ENCODE measurements at regions not wholly inside any gene's neighbourhood (a gene's known extent, or its start where the extent isn't known, plus 50 kb on each side); places are given as distances from the start of the nearest gene placed in this dataset.

DNA sequence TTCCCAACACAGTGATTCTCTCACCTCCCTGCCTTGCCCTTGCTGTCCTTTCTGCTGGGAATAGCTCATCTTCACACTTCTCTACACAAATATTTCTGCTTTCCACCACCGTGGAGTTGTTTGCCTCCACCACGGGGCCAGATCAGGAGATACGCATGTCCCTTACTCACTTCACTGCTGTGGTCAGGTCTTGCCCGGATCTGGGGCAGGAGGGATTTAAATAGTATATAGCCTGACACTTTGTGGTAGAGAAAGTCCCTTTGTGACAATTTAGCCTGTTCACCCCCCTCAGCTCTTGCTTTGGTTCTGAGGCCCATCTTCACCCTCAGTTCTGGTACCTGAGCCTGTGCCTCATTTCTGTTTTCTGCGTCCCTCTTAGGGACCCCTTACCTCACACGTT, 92.6 kb upstream of the PREP start:
- no peak for DNase-seq (ENCODE audit: low read depth in 2 of 2)

- DNase-seq (ENCODE audit: low read depth in 2 of 2) = no peak
Observed at GRCh38 chr6:105494688-105495087, 91.8 kb upstream of the PREP start.

- DNase-seq (ENCODE audit: low read depth in 2 of 2) = no peak
Observed at GRCh38 chr6:105493736-105494135, 90.9 kb upstream of the PREP start.

GRCh38 chr6:105492706-105493673, 90.1 kb upstream of the PREP start:
- DNase-seq (ENCODE audit: low read depth in 2 of 2) = no peak

GRCh38 chr6:105489216-105489530, 86.3 kb upstream of the PREP start:
- no peak for DNase-seq (ENCODE audit: low read depth in 2 of 2)

DNA sequence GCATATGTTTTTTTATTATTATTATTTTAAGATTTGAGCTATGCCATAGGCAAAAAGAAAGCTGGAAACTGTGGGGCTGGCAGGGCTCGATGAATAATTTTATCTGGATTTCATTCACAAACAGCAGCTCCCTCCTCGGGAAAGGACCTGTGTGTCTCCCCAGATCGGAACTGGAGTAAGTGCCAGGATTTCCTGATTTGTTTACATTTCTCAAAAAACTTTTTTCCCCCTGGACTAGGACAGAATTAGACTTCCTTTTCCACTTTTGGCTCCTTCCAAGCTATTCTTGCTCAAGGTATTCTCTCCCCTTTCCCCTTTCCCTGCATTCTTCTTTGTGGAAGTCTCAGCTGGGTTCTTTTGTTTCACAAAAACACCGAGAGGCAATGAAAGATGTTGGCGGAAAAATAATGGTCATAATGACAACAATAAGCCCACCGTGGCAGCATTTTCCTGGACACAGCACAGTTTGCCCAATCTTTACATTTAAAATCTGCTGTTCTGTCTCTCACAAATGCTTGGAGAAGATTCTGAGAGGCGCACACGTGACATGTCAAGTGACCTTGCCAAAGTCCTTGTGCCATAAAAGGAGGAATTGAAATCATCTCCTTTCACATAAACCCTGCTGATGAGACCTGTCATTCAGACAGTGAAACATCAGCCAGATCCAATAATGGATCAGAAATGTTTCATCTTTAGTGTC, 85.8 kb upstream of the PREP start:
- DNase-seq (ENCODE audit: low read depth in 2 of 2) = no peak

DNA sequence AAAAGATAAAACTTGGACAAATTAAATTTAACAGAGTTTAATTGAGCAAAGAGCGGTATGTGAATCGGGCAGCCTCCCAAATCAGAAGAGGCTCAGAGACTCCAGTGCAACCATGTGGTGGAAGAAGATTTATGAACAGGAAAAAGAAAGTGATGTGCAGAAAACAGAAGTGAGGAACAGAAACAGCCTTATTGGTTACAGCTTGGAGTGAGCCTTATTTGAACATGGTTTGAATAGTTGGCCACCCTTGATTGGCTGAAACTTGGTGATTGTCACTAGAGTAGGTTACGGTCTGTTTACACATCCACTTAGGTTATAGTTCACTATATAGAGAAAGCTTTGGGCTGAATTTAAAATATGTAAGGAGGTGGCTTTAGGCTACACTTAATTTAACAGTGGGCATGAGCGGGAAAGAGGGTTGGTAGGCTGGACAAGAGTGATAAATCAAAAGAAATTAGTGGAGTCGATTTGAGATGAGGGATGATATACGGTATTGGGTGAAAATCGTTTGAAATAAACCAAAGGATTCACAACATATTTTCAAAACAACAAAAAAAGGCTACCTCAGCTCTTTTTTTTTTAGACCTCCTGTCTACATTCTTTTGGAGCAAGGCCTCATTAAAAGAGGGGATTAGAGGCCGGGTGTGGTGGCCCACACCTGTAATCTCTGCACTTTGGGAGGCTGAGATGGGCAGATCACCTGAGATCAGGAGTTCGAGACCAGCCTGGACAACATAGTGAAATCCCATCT, 84.3 kb upstream of the PREP start:
- DNase-seq (ENCODE audit: low read depth in 2 of 2) = no peak

DNA sequence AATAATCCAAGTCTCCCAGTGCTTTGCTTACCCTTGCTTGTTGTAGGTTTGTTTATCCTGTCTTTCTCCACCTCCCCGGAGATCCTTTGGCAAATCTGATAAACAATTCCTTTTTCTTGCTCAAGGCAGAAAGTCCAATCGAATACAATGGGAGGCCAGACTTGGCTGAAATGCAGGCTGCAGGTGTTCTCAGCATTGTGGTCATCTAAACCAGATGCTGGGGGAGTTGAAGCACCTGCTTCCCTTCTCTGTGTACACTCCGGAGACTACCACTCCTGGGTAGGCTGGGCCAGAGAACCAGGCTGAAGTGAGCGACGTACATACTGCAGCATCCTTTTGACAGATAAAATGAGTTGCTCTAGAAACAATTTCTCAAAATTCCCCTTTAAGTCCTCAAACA, 82.6 kb upstream of the PREP start:
- no peak for DNase-seq (ENCODE audit: low read depth in 2 of 2)

GRCh38 chr6:105484238-105485161, 81.6 kb upstream of the PREP start:
- DNase-seq (ENCODE audit: low read depth in 2 of 2) = peak in 1 of 2 experiments; percentile 51

DNA sequence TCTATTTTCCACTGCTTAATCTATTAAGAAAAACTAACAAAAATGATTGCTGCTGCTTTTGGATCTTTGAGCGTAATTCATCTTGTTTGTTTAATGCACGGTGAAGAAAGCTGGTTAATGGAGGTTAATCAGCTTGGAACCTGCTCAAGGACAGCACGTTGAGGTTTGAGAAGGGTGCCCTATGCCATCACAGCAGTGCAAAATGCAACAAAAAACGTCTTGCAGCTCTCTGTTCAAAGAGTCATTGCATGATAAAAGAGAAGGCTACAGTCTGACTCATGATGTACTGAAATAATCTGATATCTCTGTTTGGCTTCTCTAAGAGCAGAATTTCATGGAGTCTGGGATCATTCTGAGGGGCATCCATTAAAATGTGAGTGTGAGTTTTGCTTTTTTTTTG, 80.6 kb upstream of the PREP start:
- no peak for DNase-seq (ENCODE audit: low read depth in 2 of 2)

DNA sequence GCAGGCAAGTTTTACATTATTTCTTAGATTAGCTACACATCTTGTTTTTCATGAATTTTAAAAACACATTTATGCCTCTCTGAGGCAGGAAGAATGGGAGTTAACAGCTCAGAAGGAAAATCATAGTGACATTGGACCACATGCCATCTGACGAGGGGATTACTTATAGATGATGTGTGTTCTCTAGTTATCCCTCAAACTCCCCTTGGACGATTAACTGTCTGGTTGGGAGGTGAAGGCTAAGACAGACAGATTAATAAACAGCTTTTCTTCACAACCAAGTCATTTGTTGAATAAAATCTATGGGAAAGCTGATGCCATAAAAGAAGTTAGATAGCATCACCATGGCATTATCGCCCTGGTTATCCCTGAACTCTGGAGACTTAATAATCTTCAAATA, 80.0 kb upstream of the PREP start:
- no peak for DNase-seq (ENCODE audit: low read depth in 2 of 2)

- peak; percentile 78 to 79 for DNase-seq (ENCODE audit: low read depth in 2 of 2)
Observed at GRCh38 chr6:105482227-105482844, 79.5 kb upstream of the PREP start.

- no peak for DNase-seq (ENCODE audit: low read depth in 2 of 2)
Observed at GRCh38 chr6:105476978-105477377, 74.1 kb upstream of the PREP start.

DNA sequence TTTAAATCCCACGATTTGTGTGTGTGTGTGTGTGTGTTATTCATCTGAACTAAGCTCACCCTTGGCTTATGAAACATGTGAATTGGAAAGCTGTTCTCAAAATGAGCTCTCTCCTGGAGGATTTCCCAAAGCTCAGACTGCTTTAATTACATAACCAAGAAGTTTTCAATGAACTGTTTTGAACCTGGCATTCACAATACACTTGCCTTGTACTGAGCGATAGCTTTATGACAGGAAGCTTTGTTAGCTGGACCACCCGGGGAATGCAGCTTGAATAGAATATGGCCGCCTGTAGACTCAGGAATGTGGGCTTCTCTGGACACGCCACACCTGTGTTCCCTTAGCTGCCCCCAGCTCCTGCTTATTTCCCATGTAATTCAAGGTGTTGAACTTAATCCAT, 71.4 kb upstream of the PREP start:
- DNase-seq (ENCODE audit: low read depth in 2 of 2) = no peak

DNA sequence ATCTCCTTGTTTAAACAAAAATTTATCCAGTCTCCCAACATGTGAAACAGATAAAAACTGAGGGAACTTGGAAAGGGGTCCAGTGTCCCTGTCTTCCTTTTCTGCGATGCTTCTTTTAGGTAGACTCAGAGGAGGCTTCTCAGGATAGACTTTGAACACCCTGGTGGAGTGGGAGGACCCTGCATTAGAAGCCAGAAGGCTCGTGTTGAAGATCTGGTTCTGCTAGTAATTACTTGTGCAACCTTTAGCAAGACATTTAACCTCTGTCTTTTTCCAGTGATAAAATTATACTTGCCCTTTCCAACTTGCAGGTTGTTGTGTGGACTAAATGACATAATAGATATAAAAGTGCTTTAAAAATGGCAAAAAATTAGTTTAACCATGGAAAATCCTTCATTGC, 67.1 kb upstream of the PREP start:
- DNase-seq (ENCODE audit: low read depth in 2 of 2) = no peak

DNA sequence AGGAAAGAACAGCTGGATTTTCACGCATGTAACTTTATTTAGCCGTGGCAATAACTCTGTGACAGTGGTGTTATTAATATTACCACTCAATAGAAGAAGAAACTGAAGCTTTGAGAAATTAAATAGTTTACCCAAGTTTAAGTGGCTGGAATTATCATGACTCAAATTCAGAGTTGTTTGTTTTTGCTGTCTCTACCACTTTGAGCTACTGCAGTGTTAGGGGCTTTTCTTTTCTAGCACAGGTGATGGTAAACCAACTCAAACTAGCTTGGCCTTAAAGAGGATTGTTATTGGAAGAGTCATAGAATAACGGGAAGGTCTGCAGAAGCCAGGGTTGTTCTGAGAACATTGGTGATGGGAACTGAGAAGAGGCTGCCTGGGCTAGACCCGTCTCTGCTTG, 66.0 kb upstream of the PREP start:
- no peak for DNase-seq (ENCODE audit: low read depth in 2 of 2)

- no peak for DNase-seq (ENCODE audit: low read depth in 2 of 2)
Observed at GRCh38 chr6:105460860-105461259, 58.0 kb upstream of the PREP start.

GRCh38 chr6:105459864-105460263, 57.0 kb upstream of the PREP start:
- no peak for DNase-seq (ENCODE audit: low read depth in 2 of 2)

- no peak for DNase-seq (ENCODE audit: low read depth in 2 of 2)
Observed at GRCh38 chr6:105459049-105459448, 56.2 kb upstream of the PREP start.

- DNase-seq (ENCODE audit: low read depth in 2 of 2) = no peak
Observed at GRCh38 chr6:105458551-105458950, 55.7 kb upstream of the PREP start.

DNA sequence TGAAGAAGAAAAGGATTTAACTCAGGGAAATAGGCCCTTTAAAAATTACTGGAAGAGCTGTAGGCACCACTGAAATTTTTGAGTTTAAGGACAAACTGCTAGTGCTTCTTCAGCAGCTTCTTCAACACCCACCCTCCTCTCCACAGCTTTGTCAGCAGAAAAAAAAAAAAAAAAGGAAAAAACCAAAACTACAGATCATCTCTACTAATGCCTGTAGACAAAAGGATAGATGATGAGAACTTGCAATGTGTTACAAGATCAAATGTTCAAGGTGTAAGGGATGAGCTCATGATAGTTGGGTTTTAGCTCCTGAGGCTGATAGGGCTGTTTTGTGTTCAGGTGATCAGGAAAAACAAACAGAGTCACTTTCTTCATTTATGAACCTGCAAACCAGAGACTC, 55.2 kb upstream of the PREP start:
- DNase-seq (ENCODE audit: low read depth in 2 of 2) = no peak
